Skeletal muscle satellite cell (primary cell): ENCODE measurements at regions not wholly inside any gene's neighbourhood (a gene's known extent, or its start where the extent isn't known, plus 50 kb on each side); places are given as distances from the start of the nearest gene placed in this dataset.

Experiments
- H3K27me3 ChIP-seq: 2 replicates; pipeline ENCODE4 v1.7.0; 2013; ENCODE audit warnings: low read length; ENCODE audit not compliant: control insufficient read depth, insufficient read depth
- H3K36me3 ChIP-seq: 2 replicates; pipeline ENCODE4 v1.7.0; 2013; ENCODE audit warnings: mild to moderate bottlenecking, control low read depth, low read length; ENCODE audit not compliant: insufficient read depth
- H3K4me1 ChIP-seq: 2 replicates; pipeline ENCODE4 v1.7.0; 2013; ENCODE audit warnings: low read length; ENCODE audit not compliant: control insufficient read depth, insufficient read depth
- H3K4me2 ChIP-seq: 2 replicates; pipeline ENCODE4 v1.7.0; 2013; ENCODE audit warnings: mild to moderate bottlenecking, low read length
- H3K4me3 ChIP-seq: 2 replicates; pipeline ENCODE4 v1.7.0; 2013; ENCODE audit warnings: low read length
- H3K9ac ChIP-seq: 2 replicates; pipeline ENCODE4 v1.7.0; 2013; ENCODE audit warnings: mild to moderate bottlenecking, low read depth, low read length, moderate library complexity
- H3K9me3 ChIP-seq: replicated peaks from 2 replicates; pipeline ENCODE4 v1.7.0; 2013; ENCODE audit warnings: mild to moderate bottlenecking, control low read depth, low read length

DNA sequence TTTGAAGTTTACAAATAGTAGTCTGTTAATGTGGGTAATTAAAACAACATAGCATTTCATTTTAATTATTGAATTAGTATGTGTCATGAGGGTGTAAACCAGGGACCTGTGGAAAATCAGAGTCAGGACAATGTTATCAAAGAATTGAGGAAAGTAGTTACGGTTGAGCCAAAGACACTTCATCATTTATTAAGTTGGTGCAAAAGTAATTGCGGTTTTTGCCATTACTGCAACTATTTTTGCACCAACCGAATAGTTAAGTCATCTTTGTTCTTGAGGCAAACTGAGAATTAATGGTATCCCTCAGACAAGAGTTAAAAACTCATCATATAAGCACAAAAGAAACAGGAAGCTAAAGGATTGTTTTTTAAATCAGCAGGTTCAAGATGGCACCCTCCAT is 593.7 kb downstream of the KCNJ2 start:
- Histone ChIP-seq H3K4me1 (no peaks in the 10 kb centered on the region), H3K4me3 (no peak overlapping the region), H3K9ac (no peak overlapping the region), H3K27me3 (no peaks in the 10 kb centered on the region), H3K36me3 (no peaks in the 10 kb centered on the region), H3K4me2 (no peak overlapping the region), H3K9me3 (no peaks in the 10 kb centered on the region)

DNA sequence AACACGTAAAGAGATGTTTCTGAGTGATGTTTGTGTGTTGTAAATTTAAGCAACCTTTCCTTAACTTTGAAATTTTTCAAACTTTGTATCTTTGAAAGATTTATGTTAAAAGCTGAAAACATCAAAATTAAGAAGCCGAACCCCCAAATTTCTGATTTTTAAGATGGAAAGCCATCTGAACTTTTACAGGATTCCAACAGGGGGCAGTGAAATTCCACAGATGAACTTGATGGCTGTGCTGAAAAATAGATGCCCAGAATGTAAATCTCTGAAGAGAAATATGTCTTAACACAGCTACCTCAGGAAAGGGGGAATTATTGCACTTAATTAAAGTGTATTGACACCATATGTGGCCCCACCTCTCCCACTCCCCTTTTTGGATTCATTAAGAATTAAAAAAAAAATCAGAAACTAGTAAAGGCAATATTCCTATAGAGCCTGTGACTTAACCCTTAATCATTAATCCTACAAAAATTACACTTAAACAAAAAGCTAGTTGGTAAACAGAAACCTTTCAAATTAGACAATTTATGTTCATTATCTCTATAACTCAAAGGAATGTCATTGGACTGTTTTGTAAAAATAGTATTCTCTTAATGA is 597.9 kb downstream of the KCNJ2 start:
- H3K9me3 ChIP-seq, result no peaks in the 10 kb centered on the region
- no peaks in the 10 kb centered on the region for H3K4me1 ChIP-seq
- H3K9ac ChIP-seq, result peak overlapping the region; percentile 16
- H3K36me3 ChIP-seq, result no peaks in the 10 kb centered on the region
- no peaks in the 10 kb centered on the region for H3K27me3 ChIP-seq
- H3K4me2 ChIP-seq, result no peak overlapping the region
- no peak overlapping the region for H3K4me3 ChIP-seq

- Histone ChIP-seq H3K9ac (no peak overlapping the region), H3K4me3 (no peak overlapping the region), H3K4me2 (no peak overlapping the region), H3K9me3 (no peaks in the 10 kb centered on the region), H3K27me3 (no peaks in the 10 kb centered on the region), H3K36me3 (no peaks in the 10 kb centered on the region), H3K4me1 (no peaks in the 10 kb centered on the region)
Measured at GRCh38 chr17:70769956-70770355, 600.6 kb downstream of the KCNJ2 start.

DNA sequence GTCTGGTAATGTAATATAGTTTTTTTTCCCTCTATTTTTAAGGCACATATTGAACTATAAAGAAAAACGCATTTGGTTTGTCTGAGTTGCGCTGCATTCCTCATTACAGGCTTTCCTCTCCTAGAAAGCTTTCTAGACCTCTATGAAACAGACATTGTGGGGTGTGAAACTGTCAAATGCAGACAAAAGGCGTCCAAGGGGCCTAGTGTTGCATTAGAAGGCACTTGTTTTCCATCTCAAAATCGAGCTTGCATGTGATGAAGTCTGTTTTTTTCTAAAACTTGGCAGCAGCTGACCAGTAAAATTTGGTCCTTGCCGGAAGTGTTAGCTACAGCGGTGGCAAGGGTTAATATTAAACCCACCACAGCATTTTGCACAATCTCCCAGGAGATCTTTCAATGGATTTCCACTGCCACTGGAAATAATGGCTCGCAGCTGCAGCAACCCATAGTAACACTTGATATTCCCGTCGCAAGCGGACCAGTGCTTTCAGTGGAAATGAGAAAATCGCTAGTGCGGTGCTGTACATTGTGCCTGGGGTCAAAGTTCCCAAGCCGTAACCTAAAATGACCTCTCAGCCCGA is 602.6 kb downstream of the KCNJ2 start:
- Histone ChIP-seq H3K4me1 (no peaks in the 10 kb centered on the region), H3K9ac (no peak overlapping the region), H3K27me3 (no peaks in the 10 kb centered on the region), H3K4me3 (no peak overlapping the region), H3K9me3 (no peaks in the 10 kb centered on the region), H3K4me2 (no peak overlapping the region), H3K36me3 (no peaks in the 10 kb centered on the region)

DNA sequence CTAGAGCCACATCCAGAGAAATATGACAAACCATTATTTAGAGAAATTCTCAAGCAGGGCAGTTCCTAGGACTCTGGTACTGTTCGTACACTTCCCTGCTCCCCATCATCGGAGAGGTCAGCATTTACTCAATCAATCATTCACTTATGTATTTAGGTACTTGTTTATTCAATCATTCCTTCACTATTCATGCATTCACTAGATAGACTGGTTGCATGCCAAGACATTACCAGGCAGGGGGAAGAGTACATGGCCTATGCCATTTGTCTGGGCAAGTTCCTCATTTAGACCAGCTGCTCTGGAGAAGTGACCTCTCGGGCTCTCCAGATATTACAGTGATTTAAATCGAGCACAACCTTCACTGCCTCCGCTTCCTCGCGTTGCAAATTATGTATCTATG is 603.4 kb downstream of the KCNJ2 start:
- no peaks in the 10 kb centered on the region for H3K9me3 ChIP-seq
- no peaks in the 10 kb centered on the region for H3K36me3 ChIP-seq
- no peaks in the 10 kb centered on the region for H3K27me3 ChIP-seq
- no peak overlapping the region for H3K4me2 ChIP-seq
- no peak overlapping the region for H3K9ac ChIP-seq
- H3K4me3 ChIP-seq, result no peak overlapping the region
- H3K4me1 ChIP-seq, result no peaks in the 10 kb centered on the region

DNA sequence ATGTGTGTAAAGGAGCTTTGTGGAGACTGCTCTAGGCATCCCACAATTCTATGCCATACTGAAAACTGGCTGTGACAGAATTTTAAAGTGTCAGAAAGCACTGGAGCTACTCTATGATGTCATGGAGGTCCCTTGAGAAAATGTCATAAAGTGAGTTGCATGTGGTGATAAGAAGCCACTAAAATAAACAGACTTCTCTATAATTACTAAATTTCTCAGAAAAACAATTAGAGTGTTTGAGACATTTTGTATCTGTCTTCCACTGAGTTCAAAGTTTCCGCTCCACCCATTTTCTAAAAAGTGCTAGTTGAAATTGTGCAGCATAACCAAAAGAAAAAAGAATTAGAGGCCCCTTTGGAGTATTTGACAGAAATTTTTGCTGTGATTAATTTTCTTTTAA is 603.9 kb downstream of the KCNJ2 start:
- H3K4me3 ChIP-seq, result no peak overlapping the region
- H3K27me3 ChIP-seq, result no peaks in the 10 kb centered on the region
- no peaks in the 10 kb centered on the region for H3K9me3 ChIP-seq
- no peaks in the 10 kb centered on the region for H3K4me1 ChIP-seq
- no peak overlapping the region for H3K9ac ChIP-seq
- no peaks in the 10 kb centered on the region for H3K36me3 ChIP-seq
- no peak overlapping the region for H3K4me2 ChIP-seq

GRCh38 chr17:70774339-70775117 is 605.2 kb downstream of the KCNJ2 start:
- H3K4me3 ChIP-seq, result no peak overlapping the region
- no peaks in the 10 kb centered on the region for H3K36me3 ChIP-seq
- no peaks in the 10 kb centered on the region for H3K27me3 ChIP-seq
- no peaks in the 10 kb centered on the region for H3K4me1 ChIP-seq
- H3K9me3 ChIP-seq, result no peaks in the 10 kb centered on the region
- H3K4me2 ChIP-seq, result no peak overlapping the region
- no peak overlapping the region for H3K9ac ChIP-seq

DNA sequence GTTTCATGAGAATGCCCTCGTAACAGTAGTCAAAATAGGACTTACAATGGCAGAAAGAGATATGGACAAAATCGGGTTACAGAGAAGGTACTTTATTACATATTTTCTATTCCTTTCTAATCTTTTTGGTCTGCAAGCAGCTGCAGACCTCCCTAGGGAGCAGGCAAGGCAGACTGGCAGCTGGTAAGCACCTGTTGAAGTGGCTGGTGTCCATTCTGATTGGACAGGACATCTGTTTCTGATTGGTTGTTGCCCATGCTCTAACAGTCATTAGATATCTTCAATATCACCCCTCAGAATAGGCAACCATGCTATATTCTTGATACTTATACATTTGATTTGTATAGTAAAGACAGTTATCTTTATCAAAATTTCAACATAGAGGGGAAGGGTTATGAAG is 606.3 kb downstream of the KCNJ2 start:
- Histone ChIP-seq H3K4me1 (no peaks in the 10 kb centered on the region), H3K9me3 (no peaks in the 10 kb centered on the region), H3K9ac (no peak overlapping the region), H3K4me2 (no peak overlapping the region), H3K36me3 (no peaks in the 10 kb centered on the region), H3K4me3 (no peak overlapping the region), H3K27me3 (no peaks in the 10 kb centered on the region)

GRCh38 chr17:70776441-70776840 is 607.1 kb downstream of the KCNJ2 start:
- H3K4me1 ChIP-seq, result no peaks in the 10 kb centered on the region
- H3K9ac ChIP-seq, result no peak overlapping the region
- H3K27me3 ChIP-seq, result no peaks in the 10 kb centered on the region
- no peaks in the 10 kb centered on the region for H3K36me3 ChIP-seq
- no peaks in the 10 kb centered on the region for H3K9me3 ChIP-seq
- no peak overlapping the region for H3K4me2 ChIP-seq
- H3K4me3 ChIP-seq, result no peak overlapping the region

GRCh38 chr17:70780031-70780430 is 610.7 kb downstream of the KCNJ2 start:
- Histone ChIP-seq H3K27me3 (no peaks in the 10 kb centered on the region), H3K4me1 (no peaks in the 10 kb centered on the region), H3K9ac (no peak overlapping the region), H3K36me3 (no peaks in the 10 kb centered on the region), H3K4me2 (no peak overlapping the region), H3K9me3 (no peaks in the 10 kb centered on the region), H3K4me3 (no peak overlapping the region)

DNA sequence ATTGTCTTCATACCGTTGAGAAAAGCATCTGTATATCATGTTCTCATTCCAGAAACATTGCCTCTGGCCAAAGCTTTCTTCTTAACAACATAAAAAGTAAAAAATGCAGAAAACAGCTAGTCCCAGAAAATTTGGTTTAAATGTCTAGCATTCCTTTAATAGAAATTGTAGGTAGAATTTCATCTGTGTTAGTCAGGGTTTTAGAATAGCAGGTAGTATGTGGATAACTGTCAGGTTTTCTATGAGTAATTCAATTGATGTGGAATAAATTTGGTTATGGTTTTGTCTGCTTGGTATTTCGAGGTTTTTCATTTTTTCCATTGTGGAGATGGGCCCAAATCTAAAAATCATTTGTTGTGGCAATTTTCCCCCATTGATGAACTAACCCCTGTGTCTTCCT is 616.7 kb downstream of the KCNJ2 start:
- H3K27me3 ChIP-seq, result no peaks in the 10 kb centered on the region
- no peaks in the 10 kb centered on the region for H3K9me3 ChIP-seq
- no peak overlapping the region for H3K9ac ChIP-seq
- no peak overlapping the region for H3K4me3 ChIP-seq
- H3K4me2 ChIP-seq, result no peak overlapping the region
- H3K36me3 ChIP-seq, result no peaks in the 10 kb centered on the region
- H3K4me1 ChIP-seq, result no peaks in the 10 kb centered on the region
